ENCODE measurements at regions not wholly inside any gene's neighbourhood (a gene's known extent, or its start where the extent isn't known, plus 50 kb on each side); places are given as distances from the start of the nearest gene placed in this dataset.

GRCh38 chr15:73803806-73804205 lies 50.7 kb upstream of the INSYN1 start:
- no peaks in the 10 kb centered on the region for H3K27me3 ChIP-seq
- no peak for DNase-seq (ENCODE audit: low spot score in 2 of 2)
- H3K27ac ChIP-seq, result peak overlapping the region; percentile 82 to 93
- no peaks in the 10 kb centered on the region for H3K9me3 ChIP-seq
- H3K4me1 ChIP-seq, result peaks cover 20 to 46% of the 10 kb centered on the region in 2 donors
- H3K4me3 ChIP-seq, result no peak overlapping the region
- no peak for TF ChIP-seq CTCF (IDR thresholded peaks at IDR 0.05)
- H3K36me3 ChIP-seq, result no peaks in the 10 kb centered on the region
- intact Hi-C loops (cut with DNase I), result loop anchor here (5.0 kb wide), 1 partner anchor 118 kb away; no protein-coding TSS in a partner anchor

GRCh38 chr15:73805504-73806089 lies 52.4 kb upstream of the INSYN1 start:
- no peaks in the 10 kb centered on the region for H3K27me3 ChIP-seq
- no peak for TF ChIP-seq CTCF (IDR thresholded peaks at IDR 0.05)
- intact Hi-C loops (cut with DNase I), result no loop called here
- H3K9me3 ChIP-seq, result no peaks in the 10 kb centered on the region
- no peaks in the 10 kb centered on the region for H3K36me3 ChIP-seq
- peaks cover 15 to 32% of the 10 kb centered on the region in 2 donors for H3K4me1 ChIP-seq
- no peak for DNase-seq (ENCODE audit: low spot score in 2 of 2)
- no peak overlapping the region for H3K27ac ChIP-seq
- H3K4me3 ChIP-seq, result no peak overlapping the region

GRCh38 chr15:73806698-73807483 lies 53.7 kb upstream of the INSYN1 start:
- Histone ChIP-seq H3K4me1 (peaks cover 11 to 19% of the 10 kb centered on the region in 2 donors), H3K9me3 (no peaks in the 10 kb centered on the region), H3K36me3 (no peaks in the 10 kb centered on the region), H3K27ac (no peak overlapping the region), H3K27me3 (no peaks in the 10 kb centered on the region), H3K4me3 (no peak overlapping the region)
- DNase-seq (ENCODE audit: low spot score in 2 of 2), result no peak
- TF ChIP-seq CTCF (IDR thresholded peaks at IDR 0.05), result no peak
- intact Hi-C loops (cut with DNase I), result no loop called here

GRCh38 chr15:73807865-73808264 lies 54.7 kb upstream of the INSYN1 start:
- DNase-seq (ENCODE audit: low spot score in 2 of 2), result no peak
- H3K27ac ChIP-seq, result no peak overlapping the region
- intact Hi-C loops (cut with DNase I), result no loop called here
- H3K36me3 ChIP-seq, result no peaks in the 10 kb centered on the region
- H3K4me1 ChIP-seq, result peaks cover 7 to 9% of the 10 kb centered on the region in 2 donors
- TF ChIP-seq CTCF (IDR thresholded peaks at IDR 0.05), result no peak
- no peaks in the 10 kb centered on the region for H3K9me3 ChIP-seq
- H3K27me3 ChIP-seq, result no peaks in the 10 kb centered on the region
- no peak overlapping the region for H3K4me3 ChIP-seq

- H3K36me3 ChIP-seq, result no peaks in the 10 kb centered on the region
- no peak overlapping the region for H3K4me3 ChIP-seq
- no peaks in the 10 kb centered on the region for H3K9me3 ChIP-seq
- no peaks in the 10 kb centered on the region for H3K27me3 ChIP-seq
- no peak for TF ChIP-seq CTCF (IDR thresholded peaks at IDR 0.05)
- no peak for DNase-seq (ENCODE audit: low spot score in 2 of 2)
- no peak overlapping the region for H3K27ac ChIP-seq
- intact Hi-C loops (cut with DNase I), result no loop called here
- H3K4me1 ChIP-seq, result no peaks in the 10 kb centered on the region
Observed at GRCh38 chr15:73809728-73810501, 56.8 kb upstream of the INSYN1 start.

Measured in ascending aorta (tissue), 2 donors.